CD4-positive, alpha-beta T cell treated with Interleukin-21 for 1 hour (primary cell): ENCODE measurements at regions not wholly inside any gene's neighbourhood (a gene's known extent, or its start where the extent isn't known, plus 50 kb on each side); places are given as distances from the start of the nearest gene placed in this dataset.

Experiments
- DNase-seq: peaks from one replicate; pipeline ENCODE4 v3.0.0-alpha.2; 2020

- DNase-seq = no peak
Measured at GRCh38 chr21:43331962-43332828, 94.7 kb downstream of the SIK1 start.

GRCh38 chr21:43331111-43331961 lies 95.6 kb downstream of the SIK1 start:
- no peak for DNase-seq

DNA sequence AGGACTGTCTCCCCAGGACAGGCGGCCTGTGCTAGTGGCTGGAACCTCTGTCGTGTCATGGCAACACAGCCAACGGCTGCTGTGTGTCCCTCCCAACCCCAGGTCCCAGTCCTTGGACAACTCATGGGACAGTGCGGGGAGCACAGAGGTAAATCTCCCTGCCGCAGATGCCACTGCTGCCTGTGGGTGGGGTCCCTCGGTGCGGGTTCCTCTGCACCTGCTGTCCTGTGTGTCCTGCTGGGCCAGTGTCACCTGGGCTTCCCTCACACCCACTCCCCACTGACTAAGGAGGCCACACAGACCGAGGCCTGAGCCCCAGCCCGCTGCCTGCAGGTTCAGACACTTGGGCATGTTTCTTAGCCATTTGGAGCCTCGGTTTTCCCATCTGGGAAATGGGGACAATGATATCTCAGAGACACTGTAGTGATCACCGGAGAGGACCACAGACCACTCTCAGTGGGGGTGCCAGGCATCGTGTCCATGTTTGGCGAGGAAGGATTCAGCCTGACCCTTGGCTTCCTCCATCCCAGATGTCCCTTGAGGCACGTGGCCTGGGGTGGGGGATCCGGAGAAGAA lies 96.5 kb downstream of the SIK1 start:
- DNase-seq = no peak

GRCh38 chr21:43329711-43330269 lies 97.1 kb downstream of the SIK1 start:
- DNase-seq = no peak

DNA sequence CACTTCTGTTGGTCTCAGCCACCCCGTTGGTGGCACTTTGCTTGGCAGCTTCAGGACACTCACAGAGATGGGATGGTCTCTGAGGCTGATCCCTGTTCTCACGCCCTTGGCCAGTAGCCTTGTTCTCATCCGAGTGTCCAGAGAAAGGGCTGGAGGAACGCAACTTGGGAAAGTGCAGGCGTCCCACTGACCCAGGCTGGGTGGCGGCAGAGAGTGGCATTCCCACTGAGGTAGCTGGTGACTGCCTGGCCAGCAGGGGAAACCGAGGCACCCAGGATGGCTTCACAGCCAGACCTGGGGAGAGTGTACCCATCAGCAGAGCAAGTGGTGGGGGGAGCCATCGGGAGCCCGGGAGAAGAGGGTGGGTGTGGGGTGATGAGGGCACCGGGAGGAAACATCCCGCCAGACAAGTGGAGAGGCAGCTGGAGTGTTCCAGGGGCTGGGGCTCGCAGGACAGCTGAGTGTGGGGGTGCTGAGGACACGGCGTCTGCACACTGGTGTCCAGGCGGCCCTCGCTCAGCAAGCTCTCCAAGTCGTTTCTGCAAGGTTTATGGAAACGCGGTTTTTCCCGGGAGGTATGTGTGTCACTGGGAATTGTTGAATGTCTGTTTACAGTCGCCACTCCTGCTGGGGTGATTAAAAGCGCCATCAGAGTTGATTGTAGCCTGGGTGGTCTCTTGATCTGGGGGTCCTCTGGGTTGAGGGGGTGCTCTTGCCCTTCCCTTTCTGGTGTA lies 97.8 kb downstream of the SIK1 start:
- no peak for DNase-seq

DNA sequence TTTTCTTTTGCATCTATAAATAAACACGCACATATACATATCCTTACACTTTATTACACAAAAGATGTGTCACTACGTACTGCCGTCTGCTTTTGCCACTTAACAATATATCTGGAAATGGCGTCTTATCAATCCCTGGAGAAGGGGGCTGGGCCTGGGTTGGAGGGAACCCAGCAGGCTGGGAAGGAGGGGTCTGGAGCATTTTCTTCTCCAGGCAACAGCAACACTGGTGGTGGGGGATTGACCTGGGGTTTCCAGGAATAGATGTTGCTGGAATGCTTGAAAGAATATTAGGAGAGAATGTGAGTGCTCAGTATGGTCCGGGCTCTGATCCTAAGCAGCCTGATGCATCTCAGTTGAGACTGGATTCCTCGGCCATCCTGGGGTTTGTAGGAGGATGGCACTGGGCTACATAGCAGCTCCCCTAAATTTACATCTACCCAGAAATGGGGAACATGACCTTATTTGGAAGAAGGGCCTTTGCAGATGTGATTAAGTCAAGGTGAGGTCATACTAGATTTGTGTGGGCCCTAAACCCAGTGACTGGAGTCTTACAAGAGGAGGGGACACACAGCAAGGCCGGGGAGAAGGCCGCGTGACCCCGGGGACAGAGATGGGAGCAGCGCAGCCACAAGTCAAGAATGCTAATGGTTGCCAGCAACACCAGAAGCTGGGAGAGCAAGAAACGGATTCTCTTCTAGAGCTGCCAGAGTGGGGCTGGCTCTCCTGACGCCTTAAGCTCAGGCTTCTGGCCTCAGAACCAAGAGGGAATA lies 98.6 kb downstream of the SIK1 start:
- no peak for DNase-seq

- no peak for DNase-seq
Measured at GRCh38 chr21:43325968-43326715, 100.8 kb downstream of the SIK1 start.

DNA sequence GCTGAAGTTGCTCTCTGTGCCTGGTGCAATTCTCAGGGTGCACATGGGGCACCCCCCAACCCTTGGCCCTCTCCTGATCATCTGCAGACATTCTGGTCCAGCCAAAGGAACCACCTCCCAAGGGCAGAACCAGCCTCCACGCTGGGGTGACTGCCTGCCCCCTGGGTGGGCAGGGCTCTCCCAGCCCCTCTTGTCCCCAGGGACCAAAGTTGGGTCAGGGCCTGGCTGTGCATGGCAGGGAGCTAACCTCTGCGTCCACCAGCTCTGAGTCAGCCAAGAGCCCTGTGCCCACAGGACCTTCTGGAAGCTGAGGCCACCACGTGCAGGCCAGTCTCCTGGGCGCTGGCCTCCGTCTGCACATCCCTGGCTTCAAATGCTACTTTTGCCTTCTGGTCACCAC lies 101.9 kb downstream of the SIK1 start:
- no peak for DNase-seq

GRCh38 chr21:43324596-43324995 lies 102.3 kb downstream of the SIK1 start:
- no peak for DNase-seq

DNA sequence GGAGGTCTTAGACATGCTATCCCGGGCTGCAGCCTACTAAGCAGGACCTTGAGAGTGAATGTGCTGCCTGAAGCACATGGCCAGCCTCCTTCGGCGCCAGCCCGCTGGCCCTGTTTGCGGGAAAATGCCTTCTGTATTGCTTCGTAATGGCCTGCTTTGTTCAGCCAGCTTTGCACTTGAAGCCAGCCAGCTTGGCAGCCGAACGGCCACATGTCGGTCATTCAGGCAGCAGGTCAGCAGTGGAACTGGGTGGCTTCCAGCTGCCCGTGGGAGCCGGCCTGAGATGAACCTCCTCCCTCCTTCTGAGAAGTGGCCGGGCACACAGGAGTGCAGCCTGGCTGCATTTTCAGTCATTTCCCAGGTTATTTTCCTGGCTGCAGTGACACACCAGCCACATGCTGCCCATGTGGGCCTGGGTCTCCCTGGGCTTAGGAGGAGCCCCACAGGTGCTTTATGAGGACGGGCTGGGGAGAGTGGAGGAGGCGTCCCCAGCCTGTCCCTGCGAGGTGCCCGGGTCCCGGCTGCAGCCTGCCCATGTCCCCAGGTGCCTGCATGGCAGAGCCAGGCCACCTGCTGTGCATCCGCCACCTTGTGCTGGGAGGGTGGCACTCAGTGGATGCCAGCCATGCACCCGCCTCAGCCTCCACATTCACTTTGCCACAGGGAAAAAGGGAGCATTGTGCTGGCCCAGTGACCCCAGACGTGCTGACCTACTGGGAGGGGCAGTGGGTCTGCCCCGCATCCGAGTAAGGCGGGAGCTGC lies 103.5 kb downstream of the SIK1 start:
- no peak for DNase-seq

GRCh38 chr21:43322805-43323204 lies 104.1 kb downstream of the SIK1 start:
- DNase-seq = no peak

GRCh38 chr21:43322311-43322710 lies 104.6 kb downstream of the SIK1 start:
- DNase-seq = no peak

DNA sequence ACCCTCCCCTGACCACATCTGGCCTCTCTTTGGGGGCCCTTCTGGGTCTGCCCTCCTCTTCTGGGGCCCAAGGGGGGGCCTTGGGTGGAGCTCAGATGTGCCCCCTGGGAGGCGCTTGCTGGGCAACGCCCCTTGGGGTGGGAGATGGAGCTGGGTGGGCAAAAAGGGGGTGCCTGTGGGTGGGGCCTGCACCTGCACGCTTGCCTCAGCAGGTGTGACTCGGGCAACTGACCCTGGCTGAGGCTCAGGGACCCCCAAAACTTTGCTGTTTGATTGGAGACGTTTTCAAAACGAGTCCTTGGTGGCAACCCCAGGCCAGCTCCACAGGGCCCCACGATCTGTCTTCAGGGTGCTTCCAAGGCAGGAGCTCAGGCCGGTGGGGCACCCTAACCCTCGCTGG lies 105.3 kb downstream of the SIK1 start:
- DNase-seq = no peak

GRCh38 chr21:43321111-43321510 lies 105.8 kb downstream of the SIK1 start:
- DNase-seq = no peak

DNA sequence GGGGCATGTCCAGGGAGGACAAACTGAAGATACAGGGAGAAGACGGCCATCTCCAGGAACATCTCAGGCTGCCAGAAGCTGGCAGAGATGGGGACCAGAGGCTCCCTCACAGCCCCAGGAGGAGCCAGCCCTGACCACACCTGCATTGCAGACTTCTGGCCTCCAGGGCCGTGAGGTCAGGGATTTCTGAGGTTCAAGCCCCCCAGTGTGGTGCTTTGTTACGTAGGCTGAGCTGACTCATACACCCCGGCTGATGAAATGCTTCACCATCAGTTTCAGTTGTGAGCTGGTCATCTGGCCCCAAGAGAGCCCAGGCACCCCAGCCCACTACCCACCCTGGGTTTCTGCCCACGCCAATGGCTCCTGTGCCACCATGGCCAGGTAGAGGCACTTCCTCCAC lies 106.4 kb downstream of the SIK1 start:
- DNase-seq = no peak

DNA sequence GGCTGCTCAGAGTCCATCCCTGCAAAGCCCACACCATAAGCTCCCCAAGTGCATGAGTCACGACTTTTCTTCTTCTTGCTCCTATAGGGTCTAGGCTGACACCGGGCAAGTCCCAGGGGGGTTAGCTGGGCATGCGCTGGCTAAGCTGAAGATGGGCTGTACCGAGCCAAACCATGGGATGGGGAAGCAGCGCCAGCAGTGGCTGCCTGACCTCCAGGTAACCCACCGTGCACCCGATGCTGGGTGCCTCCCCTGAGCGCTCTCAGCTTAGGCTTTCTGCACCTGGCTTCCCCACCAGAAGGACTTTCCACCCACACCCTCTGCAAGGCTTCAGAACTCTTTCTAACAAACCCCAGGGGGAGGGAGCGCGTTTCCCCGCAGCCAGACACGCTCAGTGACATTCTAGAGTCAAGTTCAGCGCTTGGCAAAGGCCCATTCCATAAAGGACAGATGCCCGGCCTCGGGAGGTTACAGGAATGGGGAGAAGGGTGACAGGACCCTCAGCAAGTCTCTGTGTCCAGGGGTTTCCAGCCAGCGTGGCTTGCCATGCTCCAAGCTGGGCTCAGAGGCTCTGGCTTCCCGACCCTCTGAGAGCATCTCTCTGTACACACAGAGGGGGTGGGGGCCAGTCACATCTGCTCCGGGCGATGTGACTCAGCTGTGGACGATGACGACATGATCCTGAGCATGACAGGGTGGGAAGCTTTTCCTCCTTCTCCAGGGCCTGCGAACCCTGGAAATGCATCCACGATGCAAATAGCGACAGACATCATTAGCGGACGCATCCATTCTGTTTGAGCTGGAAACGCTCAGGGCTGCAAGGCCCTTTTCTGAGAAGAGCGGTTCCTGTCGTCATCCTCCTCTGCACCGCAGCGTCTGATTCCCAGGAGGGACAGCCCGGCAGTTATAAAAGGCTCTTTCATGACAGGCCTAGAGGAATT lies 107.8 kb downstream of the SIK1 start:
- no peak for DNase-seq

DNA sequence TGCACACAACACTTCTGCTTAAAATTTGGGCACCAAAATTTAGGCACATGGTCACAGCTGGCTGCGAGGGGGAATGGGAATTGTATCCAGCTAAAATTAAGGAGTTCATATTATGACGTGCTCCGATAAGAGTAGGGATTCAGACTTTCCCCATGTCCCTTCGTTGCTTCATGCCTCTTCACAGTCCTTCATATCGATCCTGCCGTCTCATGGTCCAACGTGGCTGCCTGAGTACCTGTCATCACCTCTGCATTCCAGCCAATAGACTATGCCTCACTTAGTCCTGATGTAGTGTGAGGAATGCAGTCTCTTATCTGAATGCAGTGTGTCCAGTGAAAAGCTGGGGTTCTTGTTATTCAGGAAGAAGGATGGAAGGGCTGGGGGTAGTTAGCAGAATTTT lies 108.6 kb downstream of the SIK1 start:
- DNase-seq = no peak

DNA sequence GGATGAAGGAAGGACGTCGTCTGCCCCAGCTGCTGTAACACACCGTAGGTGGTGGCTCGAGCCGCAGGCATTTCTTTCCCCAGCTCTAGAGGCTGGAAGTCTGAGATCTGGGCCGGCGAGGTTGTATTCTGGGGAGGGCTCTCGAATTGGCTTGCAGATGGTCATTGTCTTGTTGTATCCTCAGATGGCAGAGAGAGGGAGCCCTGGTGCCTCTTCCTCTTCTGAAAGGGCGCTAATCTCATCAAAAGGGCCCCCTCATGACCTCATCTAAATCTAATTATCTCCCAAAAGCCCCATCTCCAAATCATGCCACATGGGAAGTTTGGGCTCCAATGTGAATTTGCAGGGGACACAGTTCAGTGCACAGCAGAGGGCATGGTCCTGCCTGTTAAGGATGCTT lies 109.0 kb downstream of the SIK1 start:
- DNase-seq = no peak

GRCh38 chr21:43317254-43317748 lies 109.6 kb downstream of the SIK1 start:
- no peak for DNase-seq
